ENCODE measurements at regions not wholly inside any gene's neighbourhood (a gene's known extent, or its start where the extent isn't known, plus 50 kb on each side); places are given as distances from the start of the nearest gene placed in this dataset.

- TF ChIP-seq YY1 (IDR thresholded peaks at IDR 0.05; ENCODE audit: low read depth) = no peak
- TF ChIP-seq CEBPB (IDR thresholded peaks at IDR 0.05) = no peak
- no peak for TF ChIP-seq EP300 (IDR thresholded peaks at IDR 0.05; ENCODE audit: borderline replicate concordance)
- TF ChIP-seq CREB1 (IDR thresholded peaks at IDR 0.05; ENCODE audit: low read depth) = no peak
These were observed 79.4 kb downstream of the CD24 start for GRCh38 chr6:106894978-106895702.

Data from Ishikawa (cell line).